HCEC 1CT (cell line): ENCODE measurements at regions not wholly inside any gene's neighbourhood (a gene's known extent, or its start where the extent isn't known, plus 50 kb on each side); places are given as distances from the start of the nearest gene placed in this dataset.
"Not testable (repeated sequence)": the region's sequence is repeated elsewhere in the genome, so short reads cannot be mapped to it uniquely, and the experiment has no call there.

Experiments
- DNase-seq: peaks from one replicate; pipeline ENCODE4 v3.0.0-alpha.2; 2017

DNA sequence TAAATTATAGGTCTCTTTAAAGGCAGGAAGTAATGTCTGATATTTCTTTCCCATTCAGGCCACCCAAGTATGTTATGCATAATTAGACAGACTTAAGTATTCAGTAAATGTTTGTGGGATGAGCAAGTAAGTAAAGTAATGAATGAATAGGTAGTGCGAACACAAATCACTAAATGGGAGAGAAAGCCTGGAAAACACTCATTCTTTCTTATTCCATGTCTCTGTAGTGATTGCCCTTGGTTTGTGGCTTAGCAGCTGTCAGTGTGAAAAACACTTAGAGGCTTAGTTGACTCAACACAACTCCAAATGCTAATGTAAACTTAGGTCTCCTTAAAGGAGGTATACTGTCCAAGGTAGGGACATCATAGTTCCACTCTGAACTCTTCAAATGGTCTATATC lies 182.5 kb downstream of the ZC3H11B start:
- no peak for DNase-seq

DNA sequence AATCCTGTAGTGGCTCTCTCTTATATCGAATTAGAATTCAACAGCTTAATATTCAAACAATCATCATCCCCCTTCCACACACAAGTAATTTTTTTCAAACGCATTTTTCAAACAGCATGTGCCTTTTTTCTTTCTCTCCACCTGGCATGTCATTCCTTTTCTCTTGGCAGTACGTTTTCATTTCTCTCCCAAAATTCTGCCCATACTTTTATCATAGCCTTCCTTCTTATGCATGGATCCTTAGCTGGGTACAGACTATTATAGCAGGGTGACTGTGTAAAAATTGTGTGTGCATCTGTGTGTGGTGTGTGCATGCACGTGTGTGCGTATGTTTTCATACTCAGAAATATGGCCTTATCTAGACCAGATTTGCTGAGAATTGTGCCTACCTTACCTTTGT lies 184.3 kb downstream of the ZC3H11B start:
- no peak for DNase-seq

DNA sequence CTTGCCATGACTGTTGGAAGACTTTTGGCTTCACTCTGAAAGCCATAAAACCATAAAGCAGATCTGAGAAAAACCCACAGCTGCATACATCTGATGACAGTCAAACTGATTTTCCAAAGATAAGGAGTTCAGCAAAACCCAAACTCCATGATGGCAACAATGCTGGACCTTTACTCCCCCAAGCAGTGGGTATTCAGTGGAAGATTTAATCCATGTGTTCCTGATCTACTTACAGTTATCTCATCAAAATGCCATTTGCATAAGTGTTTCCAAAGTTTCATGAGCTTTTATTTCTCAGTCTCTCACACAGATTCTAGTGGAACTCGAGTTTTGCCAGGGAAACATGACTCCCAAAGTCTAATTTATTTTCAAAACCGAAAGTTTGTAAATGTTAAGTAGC lies 184.9 kb downstream of the ZC3H11B start:
- no peak for DNase-seq

GRCh38 chr1:219427403-219427802 lies 185.5 kb downstream of the ZC3H11B start:
- no peak for DNase-seq

DNA sequence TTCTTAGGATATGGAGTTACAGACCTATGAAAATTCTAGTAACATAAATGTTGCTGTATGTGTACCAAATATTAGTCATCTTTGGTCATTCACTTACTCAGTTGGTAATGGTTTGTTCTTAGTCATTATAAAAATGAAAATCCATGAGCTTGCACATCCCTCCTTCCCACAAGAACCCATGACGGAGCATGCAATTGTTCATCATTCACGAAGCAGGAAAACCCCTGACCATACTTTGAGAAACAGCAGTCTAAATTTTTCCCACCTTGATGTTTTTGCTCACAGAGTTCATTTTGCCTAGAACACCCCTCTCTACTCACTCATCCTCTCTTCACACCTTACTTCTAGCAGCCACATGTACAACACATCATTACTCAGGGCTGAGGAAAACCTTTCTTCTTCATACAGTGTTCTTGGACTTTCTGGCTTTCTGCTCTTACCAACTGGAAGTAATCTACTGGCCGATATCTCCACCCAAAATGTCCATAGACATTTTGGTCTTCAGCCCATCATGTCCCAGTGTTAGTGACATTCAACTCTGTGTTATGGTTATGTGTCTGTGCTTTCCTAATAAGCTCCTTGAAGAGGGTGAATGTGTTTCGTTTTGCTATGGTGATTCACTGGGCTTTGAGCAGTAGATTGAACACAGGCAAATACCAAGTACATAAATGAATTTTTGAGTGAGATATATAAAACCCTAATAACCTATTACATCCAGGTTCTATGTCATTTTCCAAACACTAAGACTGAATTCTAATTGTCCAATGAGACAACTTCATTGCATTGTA lies 189.9 kb downstream of the ZC3H11B start:
- DNase-seq, result peak; percentile 74

DNA sequence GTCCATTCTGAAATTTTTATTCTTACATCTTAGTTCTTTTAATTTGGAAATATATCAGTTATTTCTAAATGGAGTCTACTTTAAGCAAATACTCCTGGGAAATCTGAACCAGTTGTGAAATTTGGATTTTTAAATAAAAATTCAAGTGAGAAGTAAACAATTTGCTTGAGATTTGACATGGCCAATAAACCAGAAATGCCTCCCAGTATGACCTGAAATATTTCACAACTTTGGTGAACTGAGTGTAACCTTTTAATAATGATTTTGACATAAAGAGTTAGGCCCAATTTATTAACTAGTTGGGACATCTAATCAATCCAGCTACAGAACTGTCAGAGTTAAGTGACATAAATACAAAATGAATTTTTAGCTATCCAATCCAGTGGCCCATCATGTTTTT lies 192.0 kb downstream of the ZC3H11B start:
- DNase-seq, result no peak

DNA sequence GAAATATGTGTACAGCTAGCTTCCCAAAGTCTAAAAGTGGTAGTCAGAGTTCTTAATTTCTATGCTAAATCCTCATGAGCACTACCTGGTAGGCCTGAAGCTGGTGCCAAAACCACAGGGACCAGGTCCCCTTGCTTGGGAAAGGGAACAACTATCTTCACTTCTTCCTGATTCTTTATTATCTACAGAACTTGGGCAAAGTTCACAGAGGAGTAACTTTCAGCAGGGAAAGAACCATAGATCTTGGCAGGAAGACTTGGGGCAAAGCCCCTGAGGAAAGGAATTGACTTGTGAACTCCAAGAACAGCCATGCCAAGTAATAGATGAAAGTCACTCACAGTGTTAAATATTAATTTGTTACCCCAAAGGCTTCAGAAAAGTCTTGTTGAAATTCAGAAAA lies 193.0 kb downstream of the ZC3H11B start:
- DNase-seq, result no peak

GRCh38 chr1:219419065-219419464 lies 193.8 kb downstream of the ZC3H11B start:
- no peak for DNase-seq

- DNase-seq, result no peak
These were observed 195.3 kb downstream of the ZC3H11B start for GRCh38 chr1:219417610-219418009.

DNA sequence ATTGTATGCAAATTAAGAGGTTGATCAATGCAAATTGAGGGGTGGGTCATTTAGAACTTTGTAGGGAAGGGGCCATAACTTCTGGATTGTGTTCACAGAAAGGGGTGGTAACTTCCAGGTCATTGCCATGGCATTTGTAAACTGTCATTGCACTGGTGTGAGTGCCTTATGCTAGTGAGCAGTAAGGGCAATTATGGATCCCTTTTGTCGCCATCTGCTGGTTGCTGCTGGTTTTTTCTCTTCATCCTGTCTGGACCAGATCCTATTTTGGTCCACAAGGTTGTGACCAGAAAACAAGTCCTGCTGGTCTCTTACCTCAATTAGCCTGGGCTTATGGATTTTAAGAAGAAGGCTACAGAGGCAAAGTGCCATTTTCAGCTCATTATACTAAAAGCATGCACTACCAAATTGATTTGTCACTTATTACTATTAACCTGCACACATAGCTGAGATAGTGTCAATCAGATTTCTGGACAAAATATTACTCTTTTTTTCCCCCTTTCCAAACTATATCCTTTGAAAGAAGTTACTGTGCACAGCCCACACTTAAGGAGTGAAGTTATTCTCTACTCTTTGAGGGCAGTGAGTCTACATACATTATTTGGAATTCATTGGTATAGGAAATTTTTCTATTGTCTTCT lies 196.2 kb downstream of the ZC3H11B start:
- peak; percentile 36 for DNase-seq

DNA sequence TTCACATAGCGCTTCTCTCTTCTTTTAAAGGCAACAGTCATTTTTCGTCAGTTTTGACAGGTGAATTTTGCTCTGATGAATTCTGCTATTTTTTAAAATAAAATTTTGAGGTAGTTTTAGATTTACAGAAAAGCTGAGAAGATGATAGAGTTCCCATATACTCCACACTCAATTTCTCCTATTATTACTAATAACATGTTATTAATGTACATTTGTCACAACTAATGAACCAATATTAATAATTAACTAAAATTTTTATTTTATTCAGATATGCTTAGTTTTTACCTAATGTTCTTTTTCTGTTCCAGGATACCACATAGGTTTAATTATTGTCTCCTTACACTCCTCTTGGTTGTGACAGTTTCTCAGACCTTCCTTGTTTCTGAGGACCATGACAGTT lies 197.0 kb downstream of the ZC3H11B start:
- no peak for DNase-seq

GRCh38 chr1:219415433-219415832 lies 197.5 kb downstream of the ZC3H11B start:
- no peak for DNase-seq

DNA sequence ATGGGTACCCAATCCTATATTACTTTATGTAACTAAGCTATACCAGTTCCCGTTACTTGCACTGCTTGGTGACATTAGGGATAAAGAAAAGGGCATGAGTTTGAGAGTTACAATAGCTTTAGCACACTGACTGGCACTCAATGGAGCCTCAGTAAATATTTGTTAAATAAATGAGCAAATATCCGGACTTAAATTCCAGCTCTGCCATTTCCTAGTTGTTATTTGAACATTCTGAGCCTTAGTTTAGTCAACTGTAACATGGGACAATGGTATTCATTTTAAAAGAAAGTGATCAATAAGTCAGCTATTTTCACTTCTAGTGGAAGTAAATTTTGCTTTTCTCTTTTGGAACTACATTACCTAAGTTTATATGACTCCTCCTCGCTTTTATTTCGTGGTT lies 198.7 kb downstream of the ZC3H11B start:
- DNase-seq, result no peak

DNA sequence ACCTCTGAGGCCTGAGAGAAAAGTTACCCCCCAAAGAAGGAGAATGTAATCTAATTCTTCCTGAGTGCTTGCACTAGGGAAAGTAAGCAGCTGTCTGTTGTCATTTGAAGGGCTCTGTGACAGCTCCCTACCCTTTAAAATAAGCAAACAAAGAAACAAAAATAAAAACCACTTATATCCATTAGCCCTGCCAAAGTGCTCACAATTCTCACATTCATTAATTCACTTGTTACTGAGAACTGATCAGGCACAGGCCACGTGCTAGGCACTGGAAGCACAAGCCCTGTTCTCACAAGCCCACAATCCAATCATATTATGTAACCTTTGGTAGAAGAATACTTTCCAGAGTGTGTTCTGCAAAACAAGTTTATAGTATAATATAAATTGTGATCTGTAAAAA lies 199.4 kb downstream of the ZC3H11B start:
- no peak for DNase-seq

GRCh38 chr1:219412772-219413171 lies 200.1 kb downstream of the ZC3H11B start:
- no peak for DNase-seq

DNA sequence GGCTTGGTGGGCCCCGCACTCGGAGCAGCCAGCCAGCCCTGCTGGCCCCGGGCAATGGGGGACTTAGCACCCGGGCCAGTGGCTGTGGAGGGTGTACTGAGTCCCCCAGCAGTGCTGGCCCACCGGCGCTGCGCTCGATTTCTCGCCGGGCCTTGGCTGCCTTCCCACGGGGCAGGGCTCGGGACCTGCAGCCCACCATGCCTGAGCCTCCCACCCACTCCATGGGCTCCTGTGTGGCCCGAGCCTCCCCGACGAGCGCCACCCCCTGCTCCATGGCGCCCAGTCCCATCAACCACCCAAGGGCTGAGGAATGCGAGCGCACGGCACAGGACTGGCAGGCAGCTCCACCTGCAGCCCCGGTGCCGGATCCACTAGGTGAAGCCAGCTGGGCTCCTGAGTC lies 202.2 kb downstream of the ZC3H11B start:
- DNase-seq, result not testable (repeated sequence)

- DNase-seq, result no peak
These were observed 207.2 kb downstream of the ZC3H11B start for GRCh38 chr1:219405531-219406331.

GRCh38 chr1:219404629-219405028 lies 208.3 kb downstream of the ZC3H11B start:
- DNase-seq, result no peak

- no peak for DNase-seq
These were observed 210.0 kb downstream of the ZC3H11B start for GRCh38 chr1:219402925-219403324.

GRCh38 chr1:219401724-219402625 lies 210.9 kb downstream of the ZC3H11B start:
- no peak for DNase-seq

- DNase-seq, result no peak
These were observed 213.5 kb downstream of the ZC3H11B start for GRCh38 chr1:219399446-219399845.

- no peak for DNase-seq
These were observed 214.0 kb downstream of the ZC3H11B start for GRCh38 chr1:219398815-219399396.
